HPDE6-E6E7 (cell line): ENCODE measurements at regions not wholly inside any gene's neighbourhood (a gene's known extent, or its start where the extent isn't known, plus 50 kb on each side); places are given as distances from the start of the nearest gene placed in this dataset.
"Not testable (repeated sequence)": the region's sequence is repeated elsewhere in the genome, so short reads cannot be mapped to it uniquely, and the experiment has no call there.

Experiments
- DNase-seq: peaks from one replicate; pipeline ENCODE4 v3.0.0; 2011; ENCODE audit warnings: missing footprints; ENCODE audit errors: extremely low spot score

DNA sequence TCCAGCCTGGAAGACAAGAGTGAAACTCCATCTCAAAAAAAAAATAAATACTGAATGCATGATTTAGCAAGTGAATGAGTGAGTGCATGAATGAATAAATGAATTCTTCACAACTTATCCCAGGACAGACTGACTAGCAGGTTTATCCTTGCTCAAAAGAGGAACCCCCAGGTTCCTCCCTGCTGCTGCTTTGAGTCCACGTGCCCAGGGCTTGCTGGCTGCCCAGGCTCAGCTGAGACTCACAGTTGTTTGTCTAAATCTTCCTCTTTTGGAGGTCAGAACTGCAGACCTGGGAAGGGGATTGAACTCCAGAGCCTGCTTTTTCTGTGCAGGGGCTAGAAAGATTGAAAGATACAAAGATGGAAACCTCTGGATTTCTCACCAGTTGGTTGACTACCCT lies 117.4 kb upstream of the TMEM45B start:
- no peak for DNase-seq

DNA sequence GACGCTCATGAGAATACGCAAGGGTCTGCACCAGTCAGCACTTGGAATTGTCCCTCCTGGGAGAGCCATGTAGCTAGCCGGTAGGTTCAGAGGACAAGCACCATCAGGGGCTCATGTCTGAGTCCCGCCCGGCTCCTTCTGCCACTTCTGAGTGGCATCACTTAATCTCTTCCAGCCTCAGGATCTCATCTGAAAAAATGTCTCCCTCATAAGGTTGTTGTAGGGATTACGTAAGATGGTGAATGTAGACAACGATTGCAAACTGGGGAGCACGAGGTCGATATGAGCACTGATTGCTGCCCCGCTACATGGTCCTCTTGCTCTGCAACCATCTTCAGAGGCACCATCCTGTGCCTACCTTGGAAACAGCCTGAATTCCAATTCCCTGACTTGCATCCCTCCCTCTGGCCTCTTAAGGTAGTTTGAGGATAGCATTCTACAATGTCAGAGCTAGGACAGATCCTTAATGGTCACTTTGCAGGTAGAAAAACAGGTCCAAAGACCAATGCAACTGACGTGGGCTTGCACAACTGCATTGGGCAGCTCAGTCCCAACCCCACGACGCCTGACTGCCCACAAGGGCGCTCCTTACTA lies 115.8 kb upstream of the TMEM45B start:
- no peak for DNase-seq

DNA sequence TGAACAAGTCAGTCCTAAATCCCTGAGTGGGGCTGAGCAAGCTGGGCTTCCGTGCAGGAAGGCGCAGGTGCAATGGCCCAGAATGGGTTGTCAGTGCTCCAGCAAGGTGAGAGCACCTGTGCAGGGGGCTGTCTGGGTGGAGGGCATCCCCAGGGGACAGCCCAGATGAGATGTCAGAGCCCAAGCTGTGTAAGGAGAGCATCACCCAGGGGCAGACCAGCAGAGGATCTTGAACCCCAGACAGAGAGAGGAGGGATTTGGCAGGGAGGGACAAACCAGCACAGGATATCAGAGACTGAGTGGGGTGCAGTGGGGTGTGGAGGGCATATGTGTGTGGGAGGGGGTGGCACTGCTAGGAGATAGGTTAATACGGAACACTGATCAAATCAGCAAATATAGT lies 114.9 kb upstream of the TMEM45B start:
- DNase-seq, result no peak

DNA sequence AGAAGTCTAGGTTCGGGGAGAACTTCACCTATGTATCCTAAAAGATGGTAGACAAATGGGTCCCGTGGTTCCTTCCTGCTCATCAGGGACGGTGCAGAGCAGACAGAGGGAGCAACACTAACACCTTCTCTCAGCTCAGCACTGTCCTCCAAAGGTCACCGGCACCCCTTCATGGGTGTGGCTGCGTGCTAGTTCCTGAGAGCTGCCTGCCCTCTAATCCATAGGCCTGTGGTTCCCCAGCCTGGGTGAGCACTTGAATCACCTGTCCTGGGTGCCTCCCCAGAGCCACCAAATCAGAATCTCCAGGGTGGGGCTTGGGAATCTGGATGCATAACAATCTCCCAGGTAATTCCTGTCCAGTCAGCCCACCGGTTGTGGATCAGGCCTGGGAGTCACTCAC lies 113.9 kb upstream of the TMEM45B start:
- no peak for DNase-seq

DNA sequence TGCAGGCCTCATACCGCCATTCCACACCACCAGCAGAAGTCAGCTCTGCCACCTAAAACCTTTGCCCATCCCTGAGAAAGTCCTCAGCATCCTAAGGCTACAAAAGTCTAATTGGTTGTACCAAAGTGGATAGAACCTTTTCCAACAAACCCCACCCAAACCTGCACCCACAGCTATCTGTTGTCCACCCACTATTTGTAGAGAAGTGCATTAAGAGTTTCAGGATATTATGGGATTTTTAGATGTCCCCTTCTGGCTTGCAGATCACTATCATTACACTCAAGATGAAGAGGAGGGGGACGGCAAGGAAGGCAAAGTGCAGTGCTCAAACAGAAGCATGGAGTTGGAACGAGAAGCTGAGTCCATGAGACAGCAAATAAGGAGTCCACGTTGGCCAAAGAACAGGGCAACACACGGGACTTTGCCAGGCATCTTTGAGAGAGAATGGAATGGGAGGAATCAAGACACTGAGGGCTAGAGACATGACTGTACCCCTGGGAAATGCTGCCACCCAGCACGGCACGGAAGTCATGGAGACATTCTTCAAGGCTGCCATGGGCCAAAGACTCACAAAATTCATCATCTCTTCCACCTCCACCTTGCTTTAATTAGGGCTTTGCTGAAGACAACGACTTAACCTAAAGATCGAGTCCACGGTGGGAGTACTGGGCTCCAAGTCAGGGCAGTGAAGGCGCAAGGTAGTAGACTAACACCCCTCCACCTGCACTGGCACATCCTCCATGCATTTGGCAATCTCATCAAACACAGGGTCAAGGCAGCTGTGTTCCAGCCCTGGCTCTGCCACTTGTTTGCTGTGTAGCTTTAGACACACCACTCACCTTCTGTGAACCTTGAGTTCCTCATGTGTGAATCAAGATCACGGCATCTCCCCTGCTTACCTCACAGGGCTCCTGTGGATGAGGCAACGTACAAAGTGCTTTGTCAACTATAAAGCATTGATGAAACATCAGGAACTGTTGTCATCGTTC lies 112.9 kb upstream of the TMEM45B start:
- peak; percentile 45 for DNase-seq

DNA sequence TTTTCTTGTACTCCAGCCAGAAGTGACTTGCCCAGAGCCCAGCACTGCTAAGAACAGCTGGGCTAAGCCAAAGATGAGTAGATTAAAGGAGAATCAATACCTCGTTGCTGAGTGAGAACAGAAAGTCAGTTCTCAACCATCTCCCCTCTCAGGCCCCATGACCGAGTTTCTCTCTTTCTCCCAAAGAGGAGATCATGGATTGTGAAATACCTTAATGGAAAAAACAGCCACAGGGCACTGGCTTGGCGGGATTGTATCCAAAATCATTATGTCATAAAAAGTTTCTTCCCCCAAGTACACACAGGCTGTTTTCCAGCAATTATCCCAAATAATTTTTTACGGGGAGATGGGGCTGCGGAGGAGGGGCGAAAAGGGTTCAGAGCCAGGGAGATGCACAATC lies 111.8 kb upstream of the TMEM45B start:
- DNase-seq, result no peak

DNA sequence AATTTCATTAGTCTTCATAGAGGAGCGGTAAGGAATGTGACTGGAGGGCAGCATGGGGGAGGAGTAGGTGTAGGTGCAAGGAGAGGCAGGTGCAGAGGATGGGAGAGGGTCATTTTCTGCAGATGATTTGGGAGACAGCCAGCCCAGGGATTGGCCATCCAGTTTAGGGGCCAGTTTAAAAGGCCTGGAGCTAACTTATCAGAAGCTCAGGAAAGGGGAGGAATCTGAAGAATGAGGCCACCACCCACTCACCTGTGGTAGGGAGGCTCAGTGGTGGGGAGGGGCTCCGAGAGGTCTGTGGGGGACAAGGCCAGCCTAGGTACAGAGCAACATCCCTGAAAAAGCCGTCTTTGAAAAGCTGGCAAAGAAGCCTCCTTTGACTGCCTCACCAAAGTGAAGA lies 110.8 kb upstream of the TMEM45B start:
- DNase-seq, result no peak

DNA sequence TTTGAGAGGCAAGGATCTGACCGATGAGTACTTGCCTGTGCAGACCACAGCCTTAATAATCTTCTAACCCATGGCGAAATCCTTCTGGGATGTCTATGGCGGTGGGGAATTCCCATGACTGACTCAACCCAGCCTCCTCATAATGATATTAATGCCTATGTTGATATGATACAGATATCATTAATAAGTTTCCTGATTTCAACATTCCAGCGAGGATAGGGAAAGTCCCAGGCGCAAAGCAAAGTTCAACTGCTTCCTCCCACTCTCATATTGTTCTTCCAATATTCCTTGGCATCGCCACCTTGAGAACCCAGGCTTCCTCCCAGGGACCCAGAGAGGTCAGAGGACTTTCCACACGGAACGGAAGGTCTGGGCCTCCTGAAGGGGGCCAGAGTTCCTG lies 110.3 kb upstream of the TMEM45B start:
- DNase-seq, result no peak

DNA sequence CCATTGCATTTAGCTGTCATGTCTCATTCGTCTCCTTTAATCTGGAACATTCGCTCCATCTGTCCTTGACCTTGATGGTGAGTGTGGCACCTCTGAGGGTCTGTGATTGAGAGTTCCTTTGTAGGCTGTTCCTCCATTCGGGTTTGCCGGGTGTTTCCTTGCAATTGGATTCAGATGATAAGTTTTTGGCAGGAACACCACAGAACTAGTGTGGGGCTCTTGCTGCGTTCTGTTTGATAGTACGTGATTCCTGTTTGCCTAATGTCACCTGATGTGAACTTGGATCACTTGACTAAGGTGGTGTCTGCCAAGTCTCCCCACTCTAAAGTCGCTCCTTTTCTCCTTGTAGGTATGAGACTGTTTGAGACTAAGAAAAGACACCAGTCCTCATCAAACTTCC lies 109.7 kb upstream of the TMEM45B start:
- no peak for DNase-seq

DNA sequence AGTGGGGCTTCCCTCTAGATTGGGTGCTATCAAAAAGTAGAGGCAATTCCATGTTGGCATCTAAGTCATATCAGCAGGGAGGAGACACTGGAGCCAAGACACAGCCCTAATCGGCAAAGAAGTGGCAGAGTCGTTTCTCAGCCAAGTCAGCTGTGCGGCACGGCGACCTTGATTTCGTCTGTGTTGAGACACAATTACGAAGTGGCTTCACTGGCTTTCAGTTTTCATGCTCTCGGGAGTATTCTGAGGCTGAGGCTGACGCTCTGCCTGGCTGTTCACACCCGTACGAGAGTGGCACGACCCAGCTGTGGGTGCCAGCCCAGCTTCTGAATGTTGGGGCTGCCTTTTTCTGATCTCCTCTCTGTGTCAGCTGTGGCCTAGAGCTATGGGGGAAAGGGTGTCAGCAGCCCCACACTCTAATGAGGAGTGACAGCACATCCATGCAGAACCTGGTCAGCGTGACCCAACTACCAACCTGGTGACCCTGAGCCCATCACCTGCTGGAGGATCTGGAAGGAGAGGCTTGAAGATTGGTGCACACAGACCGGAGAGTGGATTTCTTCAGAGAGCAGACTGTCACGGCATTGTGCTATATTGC lies 105.7 kb upstream of the TMEM45B start:
- no peak for DNase-seq

DNA sequence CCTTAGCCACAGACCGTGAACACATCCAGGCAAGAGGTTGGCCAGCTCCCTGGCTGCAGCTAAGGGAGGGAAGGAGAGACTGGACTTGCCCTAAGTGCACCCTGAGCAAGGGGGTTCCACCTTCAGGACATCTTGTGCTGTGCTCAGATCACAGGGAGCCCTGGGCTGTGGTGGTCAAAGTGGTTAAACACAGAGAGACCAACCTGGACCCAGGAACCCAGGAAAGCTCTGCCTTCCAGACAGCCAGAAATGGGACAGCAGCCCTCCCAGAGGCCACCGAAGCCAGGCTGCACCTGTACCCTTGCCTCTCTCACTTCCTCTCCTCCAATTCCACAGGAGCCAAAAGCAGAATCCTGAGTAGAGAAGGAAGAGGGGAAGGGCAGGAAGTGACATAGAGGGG lies 105.2 kb upstream of the TMEM45B start:
- no peak for DNase-seq

DNA sequence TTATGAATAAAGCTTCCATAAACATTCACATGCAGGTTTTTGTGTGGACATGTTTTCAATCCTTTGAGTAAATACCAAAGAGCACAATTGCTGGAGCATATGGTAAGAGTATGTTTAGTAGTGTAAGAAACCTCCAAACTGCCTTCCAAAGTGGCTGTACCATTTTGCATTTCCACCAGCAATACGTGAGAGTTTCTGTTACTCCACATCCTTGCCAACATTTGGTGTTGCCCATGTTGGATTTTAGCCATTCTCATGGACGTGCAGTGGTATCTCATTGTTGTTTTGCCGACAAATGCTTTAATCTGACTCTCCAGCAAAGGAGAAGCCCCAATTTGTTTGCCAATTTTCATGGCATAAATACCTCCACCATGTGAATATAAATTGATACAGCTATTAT lies 103.9 kb upstream of the TMEM45B start:
- no peak for DNase-seq

DNA sequence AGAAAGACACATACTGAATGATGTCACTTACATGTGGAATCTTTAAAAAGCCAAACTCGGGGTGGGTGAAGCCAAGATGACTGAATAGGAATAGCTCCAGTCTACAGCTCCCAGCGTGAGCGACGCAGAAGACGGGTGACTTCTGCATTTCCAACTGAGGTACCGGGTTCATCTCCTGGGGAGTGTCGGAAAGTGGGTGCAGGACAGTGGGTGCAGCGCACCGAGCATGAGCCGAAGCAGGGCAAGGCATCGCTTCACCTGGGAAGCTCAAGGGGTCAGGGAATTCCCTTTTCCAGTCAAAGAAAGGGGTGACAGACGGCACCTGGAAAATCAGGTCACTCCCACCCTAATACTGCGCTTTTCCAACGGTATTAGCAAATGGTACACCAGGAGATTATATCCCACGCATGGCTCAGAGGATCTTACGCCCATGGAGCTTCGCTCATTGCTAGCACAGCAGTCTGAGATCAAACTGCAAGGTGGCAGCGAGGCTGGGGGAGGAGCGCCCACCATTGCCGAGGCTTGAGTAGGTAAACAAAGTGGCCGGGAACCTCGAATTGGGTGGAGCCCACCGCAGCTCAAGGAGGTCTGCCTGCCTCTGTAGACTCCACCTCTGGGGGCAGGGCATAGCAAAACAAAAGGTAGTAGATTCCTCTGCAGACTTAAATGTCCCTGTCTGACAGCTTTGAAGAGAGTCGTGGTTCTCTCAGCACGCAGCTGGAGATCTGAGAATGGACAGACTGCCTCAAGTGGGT lies 103.0 kb upstream of the TMEM45B start:
- not testable (repeated sequence) for DNase-seq

DNA sequence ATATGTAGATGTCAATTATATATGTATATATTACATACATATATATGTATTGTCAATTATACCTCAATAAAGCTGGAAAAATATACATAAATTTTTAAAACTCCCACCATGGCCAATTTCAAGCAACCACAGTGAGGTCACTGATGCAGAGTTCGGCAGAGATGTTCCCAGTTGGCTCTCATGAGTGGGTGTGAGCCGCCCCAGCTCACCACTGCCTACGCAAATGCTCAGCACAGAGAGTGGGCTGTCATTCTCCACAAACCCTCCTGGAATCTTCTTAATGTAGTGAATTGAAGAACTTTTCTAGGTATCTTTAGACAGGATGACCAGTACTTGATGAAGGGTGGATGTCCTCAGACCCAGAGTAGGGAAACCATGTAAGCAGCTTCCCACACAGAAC lies 96.6 kb upstream of the TMEM45B start:
- DNase-seq, result no peak

DNA sequence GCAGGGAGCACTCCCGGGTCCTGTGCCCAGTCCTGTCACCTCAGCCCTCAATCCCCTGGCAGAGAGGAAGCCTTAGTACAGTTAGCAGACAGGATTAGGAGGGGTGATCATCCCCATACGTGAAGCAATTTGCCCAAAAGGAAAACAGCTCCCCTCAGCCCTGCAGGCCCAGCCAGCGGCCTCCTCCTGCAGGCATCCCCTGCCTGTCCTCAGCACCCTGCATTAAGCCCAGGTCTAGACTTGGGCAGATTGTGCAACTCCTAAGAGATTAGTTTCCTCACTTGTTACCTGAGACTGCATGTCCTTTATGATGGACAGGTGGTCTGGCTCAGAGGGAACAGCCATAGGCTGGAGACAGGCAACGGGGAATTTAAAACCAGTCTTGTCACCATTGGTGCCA lies 95.5 kb upstream of the TMEM45B start:
- no peak for DNase-seq

DNA sequence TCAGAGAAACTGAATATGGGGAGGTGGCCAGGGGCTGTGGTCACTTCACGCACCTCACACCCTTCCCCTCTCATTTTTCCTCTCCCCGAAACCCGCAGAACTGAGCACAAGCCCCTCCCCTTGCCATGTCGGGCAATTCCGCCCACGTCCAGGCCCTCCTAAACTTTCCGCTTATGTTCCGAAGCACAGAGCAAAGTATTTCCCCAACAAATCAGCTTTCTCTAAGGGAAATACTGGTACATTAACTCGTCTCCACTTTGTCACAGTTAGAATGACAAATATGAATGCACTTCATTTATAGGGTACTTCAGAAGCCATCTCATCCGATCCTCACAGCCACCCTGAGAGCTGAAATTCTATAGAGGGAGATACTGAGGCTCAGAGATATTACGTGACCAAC lies 94.7 kb upstream of the TMEM45B start:
- DNase-seq, result no peak

DNA sequence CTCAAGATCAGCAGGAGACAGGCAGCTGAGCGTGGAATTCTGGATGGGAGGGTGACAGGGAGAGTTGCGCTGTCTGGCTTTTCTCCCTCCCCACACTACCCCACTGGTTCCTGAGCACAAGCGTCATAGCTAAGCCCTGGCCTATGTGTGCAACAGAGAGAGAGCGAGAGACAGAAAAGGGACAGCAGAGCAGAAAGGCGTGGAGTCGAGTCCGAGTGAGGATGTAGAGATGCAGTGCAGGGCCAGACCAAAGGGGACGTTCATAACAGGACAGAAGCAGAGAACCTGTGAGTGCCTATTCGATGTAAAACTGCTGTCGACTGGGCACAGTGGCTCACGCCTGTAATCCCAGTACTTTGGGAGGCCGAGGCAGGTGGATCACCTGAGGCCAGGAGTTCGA lies 94.0 kb upstream of the TMEM45B start:
- no peak for DNase-seq

DNA sequence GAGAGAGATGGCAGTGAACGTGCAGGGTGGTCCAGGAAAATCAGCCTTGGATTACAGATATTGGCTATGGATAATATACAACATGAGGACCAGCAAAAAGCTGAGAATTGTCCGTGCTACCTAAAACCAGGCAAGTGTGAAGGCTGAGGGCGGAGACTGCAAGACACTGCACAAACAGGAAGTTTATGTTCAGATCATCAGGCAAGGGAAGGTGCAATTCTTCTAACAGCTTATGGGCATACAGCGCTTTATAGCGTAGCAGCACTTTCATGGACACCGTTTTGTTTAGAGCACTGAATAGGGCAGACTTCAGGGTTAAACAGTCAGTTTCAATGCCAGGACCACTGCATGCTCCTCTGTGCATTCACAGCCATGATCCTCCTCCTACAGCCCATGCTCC lies 93.1 kb upstream of the TMEM45B start:
- DNase-seq, result no peak

DNA sequence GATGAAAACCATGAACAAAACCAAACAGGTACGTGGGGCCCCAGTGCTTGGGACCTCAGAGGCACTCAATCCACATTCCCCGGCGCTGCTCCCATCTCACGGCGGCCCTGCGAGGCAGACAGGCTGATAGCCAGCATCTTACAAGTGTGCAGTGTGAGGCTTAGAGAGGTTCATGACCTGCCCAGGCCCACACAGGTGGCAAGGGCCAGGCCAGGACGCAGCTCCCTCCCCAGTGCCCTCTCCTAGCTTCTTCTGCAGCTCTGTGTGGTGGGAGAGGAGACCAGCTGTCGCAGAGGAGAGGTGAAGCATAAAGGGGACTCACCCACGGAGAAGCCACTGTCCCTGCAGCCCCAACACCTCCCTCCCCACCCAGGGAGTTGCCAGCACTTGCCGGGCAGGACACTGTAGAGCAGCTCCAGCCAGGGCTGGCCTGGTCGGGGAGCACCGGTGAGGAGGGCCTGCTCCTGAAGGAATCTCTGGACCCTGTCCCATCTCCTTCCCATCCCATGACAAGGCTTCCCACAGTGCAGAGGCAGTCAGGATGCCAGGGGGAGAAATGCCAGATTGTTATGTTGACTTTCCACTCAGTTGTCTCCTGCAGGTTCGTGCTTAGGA lies 92.4 kb upstream of the TMEM45B start:
- DNase-seq, result no peak

DNA sequence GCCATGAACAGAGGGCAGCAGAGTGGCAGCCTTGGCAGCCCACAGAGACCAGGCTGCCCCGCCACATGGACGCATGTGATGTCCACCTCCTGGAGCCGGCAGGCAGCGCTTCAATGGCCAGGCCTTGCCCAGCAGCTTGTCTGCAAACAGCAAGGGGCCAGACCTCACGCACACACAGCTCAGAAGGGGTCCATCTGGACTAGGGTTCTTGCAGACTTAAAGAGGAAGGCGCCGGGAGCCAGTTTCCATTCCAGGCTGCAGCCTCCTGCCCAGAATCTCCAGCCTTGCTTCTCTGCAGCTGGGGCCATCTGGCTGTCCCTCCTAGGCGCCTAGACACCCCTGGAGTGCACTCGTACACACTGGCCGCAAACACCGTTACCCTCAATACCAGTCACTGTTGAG lies 91.9 kb upstream of the TMEM45B start:
- DNase-seq, result no peak

DNA sequence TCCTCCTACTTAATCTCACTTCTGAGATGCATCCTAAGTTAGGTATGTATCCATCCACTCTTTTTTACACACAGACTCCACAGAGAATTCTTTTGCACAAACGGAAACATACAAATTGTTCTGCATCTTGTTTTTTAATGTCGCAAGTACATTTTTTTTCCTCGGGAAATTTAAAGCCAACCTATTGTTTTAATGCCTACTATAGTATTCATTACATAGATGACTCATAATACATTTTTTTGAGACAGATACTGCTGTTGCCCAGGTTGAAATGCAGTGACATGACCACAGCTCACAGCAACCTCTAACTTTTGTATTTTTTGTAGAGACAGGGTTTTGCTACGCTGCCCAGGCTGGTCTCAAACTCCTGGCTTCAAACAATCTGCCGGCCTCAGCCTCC lies 90.8 kb upstream of the TMEM45B start:
- no peak for DNase-seq

DNA sequence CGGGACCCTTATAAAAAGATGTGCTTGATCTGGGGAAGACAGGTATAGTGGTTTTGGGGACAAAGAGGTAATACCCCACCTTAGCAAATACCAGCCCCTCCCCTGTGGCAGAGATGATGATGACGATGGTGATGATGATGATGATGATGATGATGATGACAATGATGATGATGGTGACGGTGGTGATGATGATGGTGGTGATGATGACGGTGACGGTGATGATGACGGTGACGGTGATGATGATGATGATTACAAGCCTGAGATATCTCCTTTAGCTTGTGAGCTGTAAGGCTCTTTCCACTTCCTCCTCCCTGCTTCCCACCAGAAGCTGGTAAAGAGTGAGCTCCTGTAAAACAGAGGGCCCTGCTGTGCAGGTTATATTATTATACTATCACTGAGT lies 89.5 kb upstream of the TMEM45B start:
- DNase-seq, result no peak
